ENCODE measurements at regions not wholly inside any gene's neighbourhood (a gene's known extent, or its start where the extent isn't known, plus 50 kb on each side); places are given as distances from the start of the nearest gene placed in this dataset.

GRCh38 chr4:19698961-19699360 lies 552.7 kb upstream of the SLIT2 start:
- CTCF ChIA-PET, result no interaction called here
- POLR2A ChIA-PET, result no interaction called here
- Histone ChIP-seq H3K27ac (ENCODE audit: low read length) (no peak overlapping the region), H3K4me1 (ENCODE audit: control insufficient read depth, insufficient read depth, low read length) (no peaks in the 10 kb centered on the region), H3K27me3 (ENCODE audit: control insufficient read depth, insufficient read depth, low read length) (no peaks in the 10 kb centered on the region), H3K9me3 (ENCODE audit: control insufficient read depth, insufficient read depth, low read depth, low read length) (no peaks in the 10 kb centered on the region), H3K36me3 (ENCODE audit: control insufficient read depth, insufficient read depth, low read length) (no peaks in the 10 kb centered on the region), H3K4me3 (ENCODE audit: low read depth in 2 of 2, low read length in 2 of 2) (no peak overlapping the region)
- DNase-seq (ENCODE audit: low read depth, low spot score) (no peak), ATAC-seq (no peak)
- no peak for TF ChIP-seq CTCF (IDR thresholded peaks at IDR 0.05)
- TF ChIP-seq SIN3A (IDR thresholded peaks at IDR 0.05; ENCODE audit: borderline replicate concordance, insufficient read depth, low read depth, low read length), result no peak
- TF ChIP-seq, protein P1, sequence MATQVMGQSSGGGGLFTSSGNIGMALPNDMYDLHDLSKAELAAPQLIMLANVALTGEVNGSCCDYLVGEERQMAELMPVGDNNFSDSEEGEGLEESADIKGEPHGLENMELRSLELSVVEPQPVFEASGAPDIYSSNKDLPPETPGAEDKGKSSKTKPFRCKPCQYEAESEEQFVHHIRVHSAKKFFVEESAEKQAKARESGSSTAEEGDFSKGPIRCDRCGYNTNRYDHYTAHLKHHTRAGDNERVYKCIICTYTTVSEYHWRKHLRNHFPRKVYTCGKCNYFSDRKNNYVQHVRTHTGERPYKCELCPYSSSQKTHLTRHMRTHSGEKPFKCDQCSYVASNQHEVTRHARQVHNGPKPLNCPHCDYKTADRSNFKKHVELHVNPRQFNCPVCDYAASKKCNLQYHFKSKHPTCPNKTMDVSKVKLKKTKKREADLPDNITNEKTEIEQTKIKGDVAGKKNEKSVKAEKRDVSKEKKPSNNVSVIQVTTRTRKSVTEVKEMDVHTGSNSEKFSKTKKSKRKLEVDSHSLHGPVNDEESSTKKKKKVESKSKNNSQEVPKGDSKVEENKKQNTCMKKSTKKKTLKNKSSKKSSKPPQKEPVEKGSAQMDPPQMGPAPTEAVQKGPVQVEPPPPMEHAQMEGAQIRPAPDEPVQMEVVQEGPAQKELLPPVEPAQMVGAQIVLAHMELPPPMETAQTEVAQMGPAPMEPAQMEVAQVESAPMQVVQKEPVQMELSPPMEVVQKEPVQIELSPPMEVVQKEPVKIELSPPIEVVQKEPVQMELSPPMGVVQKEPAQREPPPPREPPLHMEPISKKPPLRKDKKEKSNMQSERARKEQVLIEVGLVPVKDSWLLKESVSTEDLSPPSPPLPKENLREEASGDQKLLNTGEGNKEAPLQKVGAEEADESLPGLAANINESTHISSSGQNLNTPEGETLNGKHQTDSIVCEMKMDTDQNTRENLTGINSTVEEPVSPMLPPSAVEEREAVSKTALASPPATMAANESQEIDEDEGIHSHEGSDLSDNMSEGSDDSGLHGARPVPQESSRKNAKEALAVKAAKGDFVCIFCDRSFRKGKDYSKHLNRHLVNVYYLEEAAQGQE (IDR thresholded peaks at IDR 0.05; ENCODE audit: insufficient read depth in 1 of 2, low read depth in 2 of 2, low read length in 1 of 2), result no peak
- no peak for TF ChIP-seq TCF7L2 (IDR thresholded peaks at IDR 0.05; ENCODE audit: low read depth, low read length)
- no peak for TF ChIP-seq POLR2AphosphoS5 (IDR thresholded peaks at IDR 0.05; ENCODE audit: low read depth, low read length)
- in situ Hi-C loops (cut with HindIII; ENCODE audit: low pct_unique_long_range_greater_than_20kb, low sequenced_read_pairs) (no loop called here), intact Hi-C loops (cut with micrococcal nuclease; ENCODE audit: unreplicated experiment) (no loop called here)
- no TSS peak for BruUV-seq (replicated peaks)

DNA sequence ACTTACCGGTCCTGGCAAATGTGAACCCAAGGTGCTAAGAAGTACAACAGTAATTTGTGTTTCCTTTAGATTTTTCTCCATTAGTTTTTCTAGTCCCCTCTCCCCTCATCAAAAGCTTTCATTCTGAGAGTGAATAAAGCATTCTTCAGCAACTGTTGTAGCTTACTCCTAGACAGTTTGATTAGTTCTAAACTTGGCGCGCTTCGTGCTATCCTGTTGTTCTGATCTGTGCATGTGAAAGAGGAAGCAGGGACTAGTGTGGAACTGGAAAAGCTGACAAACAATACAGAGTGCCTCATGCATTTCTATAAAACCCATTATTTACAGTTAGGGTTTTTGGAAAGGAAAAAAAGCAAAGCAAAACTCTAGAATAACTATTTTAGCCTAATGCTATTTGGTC lies 556.9 kb upstream of the SLIT2 start:
- DNase-seq (ENCODE audit: low read depth, low spot score), result no peak
- BruUV-seq (replicated peaks), result no TSS peak
- no peak for TF ChIP-seq TCF7L2 (IDR thresholded peaks at IDR 0.05; ENCODE audit: low read depth, low read length)
- ChIA-PET CTCF (no interaction called here), POLR2A (no interaction called here)
- Histone ChIP-seq H3K9me3 (ENCODE audit: control insufficient read depth, insufficient read depth, low read depth, low read length) (no peaks in the 10 kb centered on the region), H3K36me3 (ENCODE audit: control insufficient read depth, insufficient read depth, low read length) (no peaks in the 10 kb centered on the region), H3K4me3 (ENCODE audit: low read depth in 2 of 2, low read length in 2 of 2) (no peak overlapping the region), H3K27ac (ENCODE audit: low read length) (no peak overlapping the region), H3K27me3 (ENCODE audit: control insufficient read depth, insufficient read depth, low read length) (no peaks in the 10 kb centered on the region), H3K4me1 (ENCODE audit: control insufficient read depth, insufficient read depth, low read length) (no peaks in the 10 kb centered on the region)
- intact Hi-C loops (cut with micrococcal nuclease; ENCODE audit: unreplicated experiment) (no loop called here), in situ Hi-C loops (cut with HindIII; ENCODE audit: low pct_unique_long_range_greater_than_20kb, low sequenced_read_pairs) (no loop called here)
- ATAC-seq, result no peak

GRCh38 chr4:19693936-19694570 lies 557.7 kb upstream of the SLIT2 start:
- DNase-seq (ENCODE audit: low read depth, low spot score), result no peak
- Histone ChIP-seq H3K27me3 (ENCODE audit: control insufficient read depth, insufficient read depth, low read length) (no peaks in the 10 kb centered on the region), H3K4me3 (ENCODE audit: low read depth in 2 of 2, low read length in 2 of 2) (no peak overlapping the region), H3K36me3 (ENCODE audit: control insufficient read depth, insufficient read depth, low read length) (no peaks in the 10 kb centered on the region), H3K4me1 (ENCODE audit: control insufficient read depth, insufficient read depth, low read length) (no peaks in the 10 kb centered on the region), H3K27ac (ENCODE audit: low read length) (no peak overlapping the region), H3K9me3 (ENCODE audit: control insufficient read depth, insufficient read depth, low read depth, low read length) (no peaks in the 10 kb centered on the region)
- in situ Hi-C loops (cut with HindIII; ENCODE audit: low pct_unique_long_range_greater_than_20kb, low sequenced_read_pairs), result no loop called here
- no TSS peak for BruUV-seq (replicated peaks)
- TF ChIP-seq, protein P1 (IDR thresholded peaks at IDR 0.05; ENCODE audit: insufficient read depth in 1 of 2, low read depth in 2 of 2, low read length in 1 of 2), result no peak
- TF ChIP-seq POLR2AphosphoS5 (IDR thresholded peaks at IDR 0.05; ENCODE audit: low read depth, low read length) (no peak), SIN3A (IDR thresholded peaks at IDR 0.05; ENCODE audit: borderline replicate concordance, insufficient read depth, low read depth, low read length) (no peak), CTCF (IDR thresholded peaks at IDR 0.05) (no peak), TCF7L2 (IDR thresholded peaks at IDR 0.05; ENCODE audit: low read depth, low read length) (no peak)
- CTCF ChIA-PET, result no interaction called here
- POLR2A ChIA-PET, result no interaction called here
- no peak for ATAC-seq
- intact Hi-C loops (cut with micrococcal nuclease; ENCODE audit: unreplicated experiment), result no loop called here

Measured in Panc1 (cell line).